HepG2 (cell line): ENCODE measurements at regions not wholly inside any gene's neighbourhood (a gene's known extent, or its start where the extent isn't known, plus 50 kb on each side); places are given as distances from the start of the nearest gene placed in this dataset.

ENCODE experiments used
- ATAC-seq: fragments of 200-7000 bp; cut with Tn5 transposase; 3 replicates; pipeline ENCODE4 v1.9.1; 2020; ENCODE audit warnings: mild to moderate bottlenecking, moderate library complexity
- BruUV-seq: library from RNA; stranded (reverse); fragments of 400-500 nt; replicated peaks from 2 replicates; lab custom pipeline; 2021; lab: Mats Ljungman, UMichigan
- CTCF ChIA-PET: fragments of 300-600 bp; formaldehyde crosslinking; extraction: SDS; loops from one replicate; lab custom pipeline; 2021; ENCODE audit warnings: low total read pairs, inconsistent platforms, low intra/inter-chr PET ratio; lab: Yijun Ruan, JAX
- POLR2A ChIA-PET: fragments of 350-600 bp; sonication (Branson Sonifier 250); formaldehyde crosslinking; loops from one replicate; lab custom pipeline; 2020; ENCODE audit warnings: antibody characterized with exemption, inconsistent platforms; lab: Yijun Ruan, JAX
- DNase-seq: peaks from one replicate; pipeline ENCODE4 v3.0.0-alpha.2; 2015; ENCODE audit warnings: low spot score
- FAIRE-seq: peaks from 3 replicates; lab custom pipeline; 2011; peaks lifted over from hg19 to GRCh38; lab: Jason Lieb, UNC
- H2AFZ ChIP-seq: one replicate; pipeline ENCODE4 v1.6.1; 2011; ENCODE audit warnings: low read length, inconsistent platforms
- H3K27ac ChIP-seq: fragments of 300-600 bp; 3 replicates; pipeline ENCODE4 v1.8.0; 2011; ENCODE audit warnings: mixed run types, mild to moderate bottlenecking, mixed read lengths, low read length, inconsistent platforms; ENCODE audit not compliant: insufficient read depth; ENCODE audit errors: extremely low read length
- H3K27me3 ChIP-seq, 2 experiments: fragments of 200-600 bp in 1 of 2; 2 replicates in 1 of 2; 3 replicates in 1 of 2; pipeline versions ENCODE4 v1.6.0 to v1.8.0; 2011; ENCODE audit warnings: low read length in 2 of 2, mild to moderate bottlenecking in 2 of 2, moderate library complexity in 2 of 2, inconsistent platforms in 1 of 2; ENCODE audit not compliant: insufficient read depth in 2 of 2, control insufficient read depth in 1 of 2
- H3K36me3 ChIP-seq, 2 experiments: fragments of 200-600 bp in 1 of 2; replicated peaks in 1 of 2; 2 replicates in 1 of 2; 3 replicates in 1 of 2; pipeline versions ENCODE4 v1.5.1 to v1.8.0; 2011; ENCODE audit warnings: low read length in 2 of 2, inconsistent platforms in 1 of 2; ENCODE audit not compliant: insufficient read depth in 2 of 2, control insufficient read depth in 1 of 2
- H3K4me1 ChIP-seq: 2 replicates; pipeline ENCODE4 v1.5.1; 2012; ENCODE audit warnings: low read length, inconsistent platforms; ENCODE audit not compliant: insufficient read depth
- H3K4me2 ChIP-seq: 2 replicates; pipeline ENCODE4 v1.6.0; 2011; ENCODE audit warnings: low read depth, low read length, inconsistent platforms
- H3K4me3 ChIP-seq, 3 experiments: fragments of 200-600 bp in 1 of 3; sonication (generic), shearing (Covaris generic) in 1 of 3; replicated peaks in 1 of 3; 2 replicates each; pipeline ENCODE4 v1.5.1; 2011 to 2016; ENCODE audit warnings: low read length in 3 of 3, inconsistent platforms in 2 of 3, low read depth in 2 of 3, mild to moderate bottlenecking in 2 of 3, control low read depth in 1 of 3, mixed read lengths in 1 of 3; ENCODE audit not compliant: insufficient read depth in 1 of 3
- H3K79me2 ChIP-seq: one replicate; pipeline ENCODE4 v1.6.1; 2011; ENCODE audit warnings: low read length, inconsistent platforms; ENCODE audit not compliant: insufficient read depth
- H3K9ac ChIP-seq: 2 replicates; pipeline ENCODE4 v1.6.0; 2011; ENCODE audit warnings: mild to moderate bottlenecking, low read depth, low read length, inconsistent platforms; ENCODE audit not compliant: insufficient read depth
- H3K9me3 ChIP-seq: 2 replicates; pipeline ENCODE4 v1.5.1; 2012; ENCODE audit warnings: mild to moderate bottlenecking, low read length
- H4K20me1 ChIP-seq: 2 replicates; pipeline ENCODE4 v1.6.0; 2011; ENCODE audit warnings: inconsistent platforms, mild to moderate bottlenecking, low read length, moderate library complexity; ENCODE audit not compliant: insufficient read depth
- CREB1 ChIP-seq, 2 experiments: fragments of 450-650 bp in 1 of 2; IDR thresholded peaks; 2 replicates each; pipeline ENCODE4 v1.6.1; 2016 to 2017; ENCODE audit warnings: control low read depth in 1 of 2, mild to moderate bottlenecking in 1 of 2, missing compliant biosample characterization in 1 of 2, missing genetic modification characterization in 1 of 2
- SIN3B ChIP-seq: fragments of 150-350 bp; IDR thresholded peaks from 2 replicates; pipeline ENCODE4 v1.6.1; 2014; ENCODE audit warnings: low read length
- SMAD3 ChIP-seq: sonication (generic); formaldehyde crosslinking; IDR thresholded peaks from 2 replicates; pipeline ENCODE4 v1.4.0; 2020; ENCODE audit warnings: missing genetic modification reagents
- TMF1 ChIP-seq: sonication (generic); formaldehyde crosslinking; IDR thresholded peaks from 2 replicates; pipeline ENCODE4 v1.8.1; 2022; ENCODE audit warnings: low read depth, missing genetic modification reagents
- ZBED4 ChIP-seq: sonication (generic); formaldehyde crosslinking; IDR thresholded peaks from 2 replicates; pipeline ENCODE4 v1.4.0; 2020; ENCODE audit warnings: missing genetic modification reagents, borderline replicate concordance
- ZNF280B ChIP-seq: sonication (generic); formaldehyde crosslinking; IDR thresholded peaks from 2 replicates; pipeline ENCODE4 v1.5.0; 2020; ENCODE audit warnings: missing genetic modification reagents, mild to moderate bottlenecking, borderline replicate concordance
- ZNF317 ChIP-seq: sonication (generic); formaldehyde crosslinking; IDR thresholded peaks from 2 replicates; pipeline ENCODE4 v1.5.0; 2020; ENCODE audit warnings: mild to moderate bottlenecking, missing genetic modification reagents
- ZNF740 ChIP-seq: sonication (generic); formaldehyde crosslinking; IDR thresholded peaks from 2 replicates; pipeline ENCODE4 v1.4.0; 2020; ENCODE audit warnings: missing genetic modification reagents
- WGBS: methylation state at CpG from one replicate; pipeline ENCODE4 v1.1.6; 2017; ENCODE audit warnings: low lambda C conversion rate; 5-methylcytosine and 5-hydroxymethylcytosine counted together
- in situ Hi-C: cut with HindIII; loops from 2 replicates; pipeline ENCODE4 v1.10.0; 2017; ENCODE audit warnings: low pct_unique_long_range_greater_than_20kb; ENCODE audit not compliant: extremely low pct_ligation_motif_present
- intact Hi-C: fragments of 100-400 bp; cut with micrococcal nuclease; formaldehyde crosslinking; loops from one replicate; pipeline ENCODE4 v1.10.0; 2022; ENCODE audit not compliant: unreplicated experiment

- H3K4me2 ChIP-seq: no peak overlapping the region
- H3K4me1 ChIP-seq: 0 out of 2 replicates have a peak, but pooled peaks cover 6% of the 10 kb centered on the region
- no peak for TF ChIP-seq ZNF740 (CRISPR knock-in tag)
- TF ChIP-seq CREB1 (IDR thresholded peaks at IDR 0.05): peak; percentile 7; the same call in 1 of the 2 replicates
- no peak for TF ChIP-seq CREB1 (CRISPR knock-in tag; IDR thresholded peaks at IDR 0.05)
- no peak for TF ChIP-seq TMF1 (CRISPR knock-in tag)
- H4K20me1 ChIP-seq: no peaks in the 10 kb centered on the region
- H3K36me3 ChIP-seq: no peaks in the 10 kb centered on the region
- DNase-seq (no peak), FAIRE-seq (no peak), ATAC-seq (no peak)
- H3K27ac ChIP-seq: no peak overlapping the region
- no peak overlapping the region for H2AFZ ChIP-seq
- no peak overlapping the region for H3K4me3 ChIP-seq
- BruUV-seq: no TSS peak
- CTCF ChIA-PET: no interaction called here
- in situ Hi-C loops (no loop called here), intact Hi-C loops (no loop called here)
- POLR2A ChIA-PET: no interaction called here
- H3K9ac ChIP-seq: no peak overlapping the region
- no peaks in the 10 kb centered on the region for H3K9me3 ChIP-seq
- H3K79me2 ChIP-seq: no peaks in the 10 kb centered on the region
- WGBS: 17% methylated on average over 1 of the region's 1 CpG
- peaks cover 0 to 32% of the 10 kb centered on the region in 2 experiments; a peak in 4 of 5 replicates for H3K27me3 ChIP-seq
Observed at GRCh38 chr2:2519381-2519780, 188.3 kb upstream of the MYT1L start.

GRCh38 chr2:2517399-2517798 lies 186.3 kb upstream of the MYT1L start:
- no peak overlapping the region for H3K4me3 ChIP-seq
- H3K4me1 ChIP-seq: 0 out of 2 replicates have a peak, but pooled peaks cover 6% of the 10 kb centered on the region
- H4K20me1 ChIP-seq: no peaks in the 10 kb centered on the region
- peaks cover 0 to 27% of the 10 kb centered on the region in 2 experiments; a peak in 4 of 5 replicates for H3K27me3 ChIP-seq
- CTCF ChIA-PET: no interaction called here
- no peak overlapping the region for H3K9ac ChIP-seq
- peak; percentile 60 for ATAC-seq
- in situ Hi-C loops: no loop called here
- no TSS peak for BruUV-seq
- H3K79me2 ChIP-seq: no peaks in the 10 kb centered on the region
- no peak overlapping the region for H2AFZ ChIP-seq
- no peaks in the 10 kb centered on the region for H3K36me3 ChIP-seq
- POLR2A ChIA-PET: no interaction called here
- H3K27ac ChIP-seq: no peak overlapping the region
- 0% methylated on average over 1 of the region's 2 CpGs for WGBS
- no peaks in the 10 kb centered on the region for H3K9me3 ChIP-seq
- H3K4me2 ChIP-seq: no peak overlapping the region
- FAIRE-seq: no peak
- DNase-seq: no peak
- intact Hi-C loops: no loop called here
- TF ChIP-seq SIN3B (no peak), ZBED4 (CRISPR knock-in tag) (no peak), ZNF280B (CRISPR knock-in tag) (no peak), SMAD3 (CRISPR knock-in tag) (no peak), ZNF317 (no peak)
